K562 (cell line): ENCODE measurements at regions not wholly inside any gene's neighbourhood (a gene's known extent, or its start where the extent isn't known, plus 50 kb on each side); places are given as distances from the start of the nearest gene placed in this dataset.

Source experiments
- CREB1 ChIP-seq, 2 experiments: sonication (generic) in 1 of 2; formaldehyde crosslinking in 1 of 2; IDR thresholded peaks; 2 replicates each; pipeline versions ENCODE4 v1.6.1 to v1.8.0; 2012 to 2022; ENCODE audit warnings: inconsistent platforms in 1 of 2, mild to moderate bottlenecking in 1 of 2, missing genetic modification reagents in 1 of 2, moderate library complexity in 1 of 2
- CTBP1 ChIP-seq: fragments of 450-650 bp; IDR thresholded peaks from 2 replicates; pipeline ENCODE4 v1.6.1; 2016; ENCODE audit warnings: borderline replicate concordance
- CTCF ChIP-seq, 3 experiments: IDR thresholded peaks in 2 of 3; conservative IDR thresholded peaks in 1 of 3; 2 replicates each; pipeline ENCODE4 v1.5.1; 2011 to 2012; ENCODE audit warnings: low read length in 3 of 3, mild to moderate bottlenecking in 3 of 3, control low read depth in 2 of 3, improper control_type of control experiment in 1 of 3, inconsistent platforms in 1 of 3, low read depth in 1 of 3, mixed read lengths in 1 of 3, moderate library complexity in 1 of 3; ENCODE audit not compliant: insufficient read depth in 2 of 3
- EHMT2 ChIP-seq: fragments of 450-650 bp; IDR thresholded peaks from 2 replicates; pipeline ENCODE4 v1.6.1; 2018; ENCODE audit warnings: antibody characterized with exemption
- MAFF ChIP-seq: IDR thresholded peaks from 2 replicates; pipeline ENCODE4 v1.6.1; 2012; ENCODE audit warnings: low read length, improper control_type of control experiment
- MXI1 ChIP-seq: IDR thresholded peaks from 2 replicates; pipeline ENCODE4 v1.6.1; 2011; ENCODE audit warnings: low read depth, mild to moderate bottlenecking, improper control_type of control experiment, low read length
- NEUROD1 ChIP-seq: fragments of 150-350 bp; IDR thresholded peaks from 2 replicates; pipeline ENCODE4 v1.6.1; 2014; ENCODE audit warnings: borderline replicate concordance, low read length, low read depth; ENCODE audit not compliant: partially characterized antibody
- PRMT5 ChIP-seq: sonication (generic); formaldehyde crosslinking; IDR thresholded peaks from 2 replicates; pipeline ENCODE4 v1.5.0; 2020; ENCODE audit warnings: missing genetic modification reagents
- SMC3 ChIP-seq: conservative IDR thresholded peaks from 2 replicates; pipeline ENCODE4 v1.6.1; 2011; ENCODE audit warnings: low read depth, low read length, improper control_type of control experiment; ENCODE audit not compliant: insufficient read depth
- TAF1 ChIP-seq: IDR thresholded peaks from 2 replicates; pipeline ENCODE4 v1.6.1; 2011; ENCODE audit warnings: mild to moderate bottlenecking, low read length, moderate library complexity; ENCODE audit not compliant: insufficient read depth, control insufficient read depth, severe bottlenecking; ENCODE audit errors: extremely low read depth
- TARDBP ChIP-seq: fragments of 450-650 bp; IDR thresholded peaks from 2 replicates; pipeline ENCODE4 v1.6.1; 2016
- ZBTB7A ChIP-seq: IDR thresholded peaks from 2 replicates; pipeline ENCODE4 v1.6.1; 2011; ENCODE audit warnings: low read depth, mild to moderate bottlenecking, low read length, moderate library complexity, borderline replicate concordance; ENCODE audit not compliant: control insufficient read depth
- ZNF3 ChIP-seq: fragments of 250-450 bp; sonication (Bioruptor Pico); IDR thresholded peaks from 2 replicates; pipeline ENCODE4 v1.5.0; 2021; ENCODE audit warnings: mild to moderate bottlenecking, moderate library complexity
- TF ChIP-seq, protein P1 (sequence below): fragments of 450-650 bp; formaldehyde crosslinking; IDR thresholded peaks from 2 replicates; pipeline ENCODE4 v1.4.0; 2020; ENCODE audit warnings: mild to moderate bottlenecking, moderate library complexity

GRCh38 chr12:34304001-34304400, 281.7 kb downstream of the ALG10 start:
- TF ChIP-seq TARDBP (no peak), MXI1 (no peak), CREB1 (IDR thresholded peaks at IDR 0.05) (no peak), CREB1 (CRISPR knock-in tag; IDR thresholded peaks at IDR 0.05) (no peak), CTCF (IDR thresholded peaks at IDR 0.05 in 2 of 3, conservative IDR thresholded peaks at IDR 0.05 in 1 of 3; ENCODE audit: insufficient read depth in 2 of 3, low read depth in 1 of 3, low read length in 3 of 3) (no peak), SMC3 (no peak), MAFF (no peak), ZBTB7A (no peak), ZNF3 (CRISPR knock-in tag) (no peak), EHMT2 (no peak), NEUROD1 (no peak), PRMT5 (CRISPR knock-in tag) (no peak), CTBP1 (no peak), TAF1 (no peak)
- TF ChIP-seq, protein P1, sequence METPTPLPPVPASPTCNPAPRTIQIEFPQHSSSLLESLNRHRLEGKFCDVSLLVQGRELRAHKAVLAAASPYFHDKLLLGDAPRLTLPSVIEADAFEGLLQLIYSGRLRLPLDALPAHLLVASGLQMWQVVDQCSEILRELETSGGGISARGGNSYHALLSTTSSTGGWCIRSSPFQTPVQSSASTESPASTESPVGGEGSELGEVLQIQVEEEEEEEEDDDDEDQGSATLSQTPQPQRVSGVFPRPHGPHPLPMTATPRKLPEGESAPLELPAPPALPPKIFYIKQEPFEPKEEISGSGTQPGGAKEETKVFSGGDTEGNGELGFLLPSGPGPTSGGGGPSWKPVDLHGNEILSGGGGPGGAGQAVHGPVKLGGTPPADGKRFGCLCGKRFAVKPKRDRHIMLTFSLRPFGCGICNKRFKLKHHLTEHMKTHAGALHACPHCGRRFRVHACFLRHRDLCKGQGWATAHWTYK (CRISPR knock-in tag), result no peak
